Endodermal cell (in vitro differentiated cells): ENCODE measurements at regions not wholly inside any gene's neighbourhood (a gene's known extent, or its start where the extent isn't known, plus 50 kb on each side); places are given as distances from the start of the nearest gene placed in this dataset.
"Not testable (repeated sequence)": the region's sequence is repeated elsewhere in the genome, so short reads cannot be mapped to it uniquely, and the experiment has no call there.

ENCODE experiments used
- DNase-seq: peaks from one replicate; pipeline ENCODE4 v3.0.0-alpha.2; 2017
- H3K27ac ChIP-seq: 2 replicates; pipeline ENCODE4 v1.5.1; 2013; ENCODE audit warnings: mild to moderate bottlenecking, low read depth, low read length, moderate library complexity
- H3K27me3 ChIP-seq: 2 replicates; pipeline ENCODE4 v1.6.1; 2013; ENCODE audit warnings: mild to moderate bottlenecking, low read length, moderate library complexity; ENCODE audit not compliant: insufficient read depth, control insufficient read depth, poor library complexity, severe bottlenecking
- H3K36me3 ChIP-seq: 2 replicates; pipeline ENCODE4 v1.7.0; 2013; ENCODE audit warnings: mild to moderate bottlenecking, low read length, moderate library complexity; ENCODE audit not compliant: control insufficient read depth, insufficient read depth
- H3K4me1 ChIP-seq: one replicate; pipeline ENCODE4 v1.7.0; 2013; ENCODE audit warnings: low read length; ENCODE audit not compliant: control insufficient read depth, insufficient read depth
- H3K4me3 ChIP-seq: 2 replicates; pipeline ENCODE4 v1.5.1; 2013; ENCODE audit warnings: mild to moderate bottlenecking, low read length, moderate library complexity
- H3K9ac ChIP-seq: 2 replicates; pipeline ENCODE4 v1.6.1; 2013; ENCODE audit warnings: mild to moderate bottlenecking, low read length, moderate library complexity; ENCODE audit not compliant: poor library complexity, severe bottlenecking; ENCODE audit errors: extremely low read depth
- H3K9me3 ChIP-seq: 2 replicates; pipeline ENCODE4 v1.6.1; 2013; ENCODE audit warnings: mild to moderate bottlenecking, low read length, moderate library complexity; ENCODE audit not compliant: control insufficient read depth
- H3K27ac Mint-ChIP-seq: 2 replicates; pipeline ENCODE4 v1.8.0; 2020; ENCODE audit warnings: mixed read lengths
- H3K27me3 Mint-ChIP-seq: 2 replicates; pipeline ENCODE4 v1.8.0; 2021; ENCODE audit warnings: mild to moderate bottlenecking, mixed read lengths; ENCODE audit not compliant: insufficient read depth
- H3K36me3 Mint-ChIP-seq: 2 replicates; pipeline ENCODE4 v1.8.0; 2020; ENCODE audit warnings: low read depth, mixed read lengths
- H3K4me1 Mint-ChIP-seq: 2 replicates; pipeline ENCODE4 v1.8.0; 2020; ENCODE audit warnings: mixed read lengths
- H3K4me3 Mint-ChIP-seq: 2 replicates; pipeline ENCODE4 v1.8.0; 2020; ENCODE audit warnings: mild to moderate bottlenecking, moderate library complexity, mixed read lengths
- H3K9me3 Mint-ChIP-seq: 2 replicates; pipeline ENCODE4 v1.8.0; 2020; ENCODE audit warnings: mild to moderate bottlenecking, mixed read lengths
- WGBS, 2 experiments: methylation state at CpG; one replicate each; pipeline versions ENCODE4 v1.1.5 to v1.1.7; 2013; ENCODE audit warnings: missing lambda C conversion rate in 2 of 2, mixed read lengths in 1 of 2; ENCODE audit not compliant: insufficient coverage in 1 of 2, insufficient read length in 1 of 2; 5-methylcytosine and 5-hydroxymethylcytosine counted together

- H3K27ac Mint-ChIP-seq: peak overlapping the region; percentile 99
- DNase-seq, H3K9me3 ChIP-seq, H3K4me1 ChIP-seq, H3K27me3 ChIP-seq, H3K9ac ChIP-seq, H3K27me3 Mint-ChIP-seq, H3K36me3 Mint-ChIP-seq, H3K36me3 ChIP-seq, H3K27ac ChIP-seq, H3K9me3 Mint-ChIP-seq: not testable (repeated sequence)
- H3K4me3 Mint-ChIP-seq: peak overlapping the region; percentile 65
- H3K4me1 Mint-ChIP-seq: peaks cover 20% of the 10 kb centered on the region
- 20% methylated on average over 1 of the region's 10 CpGs; no CpG with 5 or more reads in 1 of the 2 experiments for WGBS, 2 experiments
- peak overlapping the region; percentile 45 for H3K4me3 ChIP-seq
These were observed 51.7 kb downstream of the PPIAL4C start for GRCh38 chr1:149635290-149635899.

GRCh38 chr1:149636286-149637122 is 52.9 kb downstream of the PPIAL4C start:
- DNase-seq: peak; percentile 97
- H3K4me1 ChIP-seq, H3K36me3 Mint-ChIP-seq, H3K36me3 ChIP-seq, H3K9me3 Mint-ChIP-seq, H3K9me3 ChIP-seq, H3K27me3 ChIP-seq, H3K27me3 Mint-ChIP-seq: not testable (repeated sequence)
- peak overlapping the region; percentile 52 for H3K4me3 ChIP-seq
- Mint-ChIP-seq H3K27ac (peak overlapping the region; percentile 99), H3K4me3 (peak overlapping the region; percentile 65), H3K4me1 (peaks cover 22% of the 10 kb centered on the region)
- WGBS, 2 experiments: 0 to 1% methylated on average over 2 to 38 of the region's 41 CpGs
- peak overlapping the region; percentile 61 for H3K9ac ChIP-seq
- peak overlapping the region; percentile 92 for H3K27ac ChIP-seq

GRCh38 chr1:149638481-149638880 is 54.8 kb downstream of the PPIAL4C start:
- H3K9ac ChIP-seq, H3K27me3 ChIP-seq, H3K9me3 ChIP-seq, H3K27ac Mint-ChIP-seq, H3K27ac ChIP-seq, H3K4me3 Mint-ChIP-seq, H3K27me3 Mint-ChIP-seq, H3K36me3 ChIP-seq, DNase-seq, H3K4me1 ChIP-seq, H3K4me3 ChIP-seq, H3K9me3 Mint-ChIP-seq, H3K36me3 Mint-ChIP-seq: not testable (repeated sequence)
- 91 to 100% methylated on average over 1 to 8 of the region's 8 CpGs for WGBS, 2 experiments
- H3K4me1 Mint-ChIP-seq: peaks cover 22% of the 10 kb centered on the region

GRCh38 chr1:149638901-149639658 is 55.4 kb downstream of the PPIAL4C start:
- not testable (repeated sequence) for H3K4me3 Mint-ChIP-seq, H3K9me3 ChIP-seq, H3K9ac ChIP-seq, H3K27me3 Mint-ChIP-seq, H3K36me3 ChIP-seq, H3K9me3 Mint-ChIP-seq, H3K4me3 ChIP-seq, H3K27me3 ChIP-seq, H3K36me3 Mint-ChIP-seq, H3K4me1 ChIP-seq, H3K27ac Mint-ChIP-seq, H3K27ac ChIP-seq
- peak; percentile 46 for DNase-seq
- H3K4me1 Mint-ChIP-seq: peaks cover 20% of the 10 kb centered on the region
- WGBS, 2 experiments: 94% methylated on average over 19 of the region's 31 CpGs; no CpG with 5 or more reads in 1 of the 2 experiments

- H3K4me1 Mint-ChIP-seq: peaks cover 22% of the 10 kb centered on the region
- DNase-seq, H3K27me3 ChIP-seq, H3K27me3 Mint-ChIP-seq, H3K36me3 ChIP-seq, H3K4me1 ChIP-seq, H3K9ac ChIP-seq, H3K36me3 Mint-ChIP-seq, H3K4me3 Mint-ChIP-seq, H3K9me3 Mint-ChIP-seq, H3K9me3 ChIP-seq, H3K27ac ChIP-seq, H3K4me3 ChIP-seq, H3K27ac Mint-ChIP-seq: not testable (repeated sequence)
- 86% methylated on average over 4 of the region's 4 CpGs; no CpG with 5 or more reads in 1 of the 2 experiments for WGBS, 2 experiments
These were observed 57.5 kb downstream of the PPIAL4C start for GRCh38 chr1:149641179-149641578.

- not testable (repeated sequence) for DNase-seq, H3K4me1 ChIP-seq, H3K27ac Mint-ChIP-seq, H3K4me3 ChIP-seq, H3K27ac ChIP-seq, H3K27me3 Mint-ChIP-seq, H3K4me3 Mint-ChIP-seq, H3K36me3 Mint-ChIP-seq, H3K27me3 ChIP-seq, H3K9me3 ChIP-seq, H3K4me1 Mint-ChIP-seq, H3K9me3 Mint-ChIP-seq, H3K36me3 ChIP-seq, H3K9ac ChIP-seq
- WGBS, 2 experiments: 67% methylated on average over 1 of the region's 1 CpG; no CpG with 5 or more reads in 1 of the 2 experiments
These were observed 61.2 kb downstream of the PPIAL4C start for GRCh38 chr1:149644818-149645217.
